GM19193 (cell line): ENCODE measurements at regions not wholly inside any gene's neighbourhood (a gene's known extent, or its start where the extent isn't known, plus 50 kb on each side); places are given as distances from the start of the nearest gene placed in this dataset.

Experiments used
- POLR2A ChIP-seq: IDR thresholded peaks from 4 replicates; pipeline ENCODE4 v1.6.1; 2011; ENCODE audit not compliant: insufficient read depth, insufficient read length; ENCODE audit errors: extremely low read depth

GRCh38 chr11:19509215-19509614 is 203.4 kb upstream of the NAV2 start:
- no peak for TF ChIP-seq POLR2A

GRCh38 chr11:19508165-19508564 is 204.5 kb upstream of the NAV2 start:
- TF ChIP-seq POLR2A: no peak

GRCh38 chr11:19506816-19507486 is 205.7 kb upstream of the NAV2 start:
- TF ChIP-seq POLR2A: no peak

- no peak for TF ChIP-seq POLR2A
Measured at GRCh38 chr11:19502691-19503253, 209.9 kb upstream of the NAV2 start.

- TF ChIP-seq POLR2A: no peak
Measured at GRCh38 chr11:19501631-19502030, 211.0 kb upstream of the NAV2 start.

GRCh38 chr11:19499999-19500398 is 212.6 kb upstream of the NAV2 start:
- TF ChIP-seq POLR2A: no peak

GRCh38 chr11:19499026-19499669 is 213.5 kb upstream of the NAV2 start:
- TF ChIP-seq POLR2A: no peak

- no peak for TF ChIP-seq POLR2A
Measured at GRCh38 chr11:19493446-19494213, 219.0 kb upstream of the NAV2 start.

- no peak for TF ChIP-seq POLR2A
Measured at GRCh38 chr11:19482319-19483100, 230.1 kb upstream of the NAV2 start.

- no peak for TF ChIP-seq POLR2A
Measured at GRCh38 chr11:19480540-19480939, 232.1 kb upstream of the NAV2 start.

- TF ChIP-seq POLR2A: no peak
Measured at GRCh38 chr11:19478891-19479290, 233.7 kb upstream of the NAV2 start.

- TF ChIP-seq POLR2A: no peak
Measured at GRCh38 chr11:19474954-19475721, 234.4 kb upstream of the E2F8 start.

GRCh38 chr11:19474211-19474610 is 233.5 kb upstream of the E2F8 start:
- TF ChIP-seq POLR2A: no peak

GRCh38 chr11:19472679-19473078 is 231.9 kb upstream of the E2F8 start:
- TF ChIP-seq POLR2A: no peak

- TF ChIP-seq POLR2A: no peak
Measured at GRCh38 chr11:19467904-19468303, 227.2 kb upstream of the E2F8 start.

GRCh38 chr11:19466314-19466713 is 225.6 kb upstream of the E2F8 start:
- TF ChIP-seq POLR2A: no peak
